H9 (cell line): ENCODE measurements at regions not wholly inside any gene's neighbourhood (a gene's known extent, or its start where the extent isn't known, plus 50 kb on each side); places are given as distances from the start of the nearest gene placed in this dataset.

Experiments
- DNase-seq: peaks from one replicate; pipeline ENCODE4 v3.0.0-alpha.2; 2017
- H2AFZ ChIP-seq: one replicate; pipeline ENCODE4 v1.6.1; 2013; ENCODE audit warnings: mild to moderate bottlenecking, low read length, control low read depth, moderate library complexity
- H2AK5ac ChIP-seq: 2 replicates; pipeline ENCODE4 v1.6.1; 2013; ENCODE audit warnings: low read length, control low read depth, mixed read lengths; ENCODE audit not compliant: insufficient read length
- H2BK120ac ChIP-seq: one replicate; pipeline ENCODE4 v1.6.1; 2013; ENCODE audit warnings: low read depth, mild to moderate bottlenecking, low read length, control low read depth, inconsistent platforms; ENCODE audit not compliant: poor library complexity, severe bottlenecking
- H2BK12ac ChIP-seq: 2 replicates; pipeline ENCODE4 v1.6.1; 2013; ENCODE audit warnings: low read length, control low read depth, mixed read lengths, low read depth; ENCODE audit not compliant: insufficient read length
- H2BK15ac ChIP-seq: 2 replicates; pipeline ENCODE4 v1.6.1; 2013; ENCODE audit warnings: low read depth, low read length, control low read depth
- H2BK20ac ChIP-seq: one replicate; pipeline ENCODE4 v1.6.1; 2013; ENCODE audit warnings: low read depth, mild to moderate bottlenecking, low read length, control low read depth, inconsistent platforms; ENCODE audit not compliant: poor library complexity, severe bottlenecking
- H2BK5ac ChIP-seq: 2 replicates; pipeline ENCODE4 v1.6.1; 2013; ENCODE audit warnings: low read length, control low read depth, mixed read lengths; ENCODE audit not compliant: insufficient read length
- H3K14ac ChIP-seq: 2 replicates; pipeline ENCODE4 v1.6.1; 2013; ENCODE audit warnings: low read length, control low read depth; ENCODE audit not compliant: insufficient read depth
- H3K18ac ChIP-seq: 2 replicates; pipeline ENCODE4 v1.6.1; 2013; ENCODE audit warnings: low read depth, mild to moderate bottlenecking, mixed read lengths, low read length, control low read depth; ENCODE audit not compliant: insufficient read length
- H3K23ac ChIP-seq: 2 replicates; pipeline ENCODE4 v1.6.1; 2013; ENCODE audit warnings: low read length, control low read depth, mixed read lengths, low read depth; ENCODE audit not compliant: insufficient read length
- H3K23me2 ChIP-seq: 2 replicates; pipeline ENCODE4 v1.6.1; 2013; ENCODE audit warnings: low read depth, mild to moderate bottlenecking, mixed read lengths, low read length, control low read depth; ENCODE audit not compliant: insufficient read length, poor library complexity, severe bottlenecking
- H3K27ac ChIP-seq: 2 replicates; pipeline ENCODE4 v1.5.1; 2013; ENCODE audit warnings: low read length, control low read depth, mixed read lengths, low read depth; ENCODE audit not compliant: insufficient read length
- H3K27me3 ChIP-seq: 2 replicates; pipeline ENCODE4 v1.6.1; 2013; ENCODE audit warnings: low read length, control low read depth, inconsistent platforms; ENCODE audit not compliant: insufficient read depth
- H3K4ac ChIP-seq: 2 replicates; pipeline ENCODE4 v1.6.1; 2013; ENCODE audit warnings: low read depth, mild to moderate bottlenecking, control low read depth, inconsistent platforms, low read length, moderate library complexity
- H3K4me1 ChIP-seq: 2 replicates; pipeline ENCODE4 v1.6.1; 2013; ENCODE audit warnings: low read length, control low read depth, inconsistent platforms; ENCODE audit not compliant: insufficient read depth
- H3K4me2 ChIP-seq: 2 replicates; pipeline ENCODE4 v1.6.1; 2013; ENCODE audit warnings: low read length, control low read depth, mixed read lengths; ENCODE audit not compliant: insufficient read length, insufficient read depth
- H3K56ac ChIP-seq: 2 replicates; pipeline ENCODE4 v1.6.1; 2013; ENCODE audit warnings: low read depth, mild to moderate bottlenecking, mixed read lengths, low read length, control low read depth; ENCODE audit not compliant: insufficient read length
- H3K79me1 ChIP-seq: 2 replicates; pipeline ENCODE4 v1.6.1; 2013; ENCODE audit warnings: low read depth, mild to moderate bottlenecking, moderate library complexity, low read length, control low read depth, inconsistent platforms; ENCODE audit not compliant: insufficient read depth, poor library complexity, severe bottlenecking
- H3K79me2 ChIP-seq: 2 replicates; pipeline ENCODE4 v1.6.1; 2013; ENCODE audit warnings: low read length, control low read depth, inconsistent platforms; ENCODE audit not compliant: insufficient read depth
- H3K9ac ChIP-seq: 2 replicates; pipeline ENCODE4 v1.6.1; 2013; ENCODE audit warnings: low read length, control low read depth, mixed read lengths; ENCODE audit not compliant: insufficient read length; ENCODE audit errors: extremely low read depth
- H3K9me3 ChIP-seq: one replicate; pipeline ENCODE4 v1.6.1; 2013; ENCODE audit warnings: low read depth, low read length, inconsistent platforms; ENCODE audit not compliant: control insufficient read depth
- H3T11ph ChIP-seq: one replicate; pipeline ENCODE4 v1.6.1; 2013; ENCODE audit warnings: mild to moderate bottlenecking, low read length, control low read depth, inconsistent platforms
- H4K20me1 ChIP-seq: one replicate; pipeline ENCODE4 v1.6.1; 2013; ENCODE audit not compliant: control insufficient read depth, insufficient read length, insufficient read depth
- H4K5ac ChIP-seq: 2 replicates; pipeline ENCODE4 v1.6.1; 2013; ENCODE audit warnings: low read depth, mild to moderate bottlenecking, mixed read lengths, low read length, control low read depth; ENCODE audit not compliant: insufficient read length
- H4K8ac ChIP-seq: replicated peaks from 2 replicates; pipeline ENCODE4 v1.6.1; 2013; ENCODE audit warnings: low read length, control low read depth, mixed read lengths, low read depth; ENCODE audit not compliant: insufficient read length
- H4K91ac ChIP-seq: 2 replicates; pipeline ENCODE4 v1.6.1; 2013; ENCODE audit warnings: low read depth, mild to moderate bottlenecking, moderate library complexity, mixed read lengths, low read length, control low read depth; ENCODE audit not compliant: insufficient read length
- H3K27ac Mint-ChIP-seq, 3 experiments: 2 replicates in 2 of 3; 3 replicates in 1 of 3; pipeline ENCODE4 v1.8.0; 2020 to 2021; ENCODE audit warnings: mixed read lengths in 3 of 3, mild to moderate bottlenecking in 1 of 3, moderate library complexity in 1 of 3
- H3K27me3 Mint-ChIP-seq: 2 replicates; pipeline ENCODE4 v1.8.0; 2021; ENCODE audit warnings: low read depth, mild to moderate bottlenecking, moderate library complexity, mixed read lengths
- H3K36me3 Mint-ChIP-seq, 3 experiments: 2 replicates in 2 of 3; 3 replicates in 1 of 3; pipeline ENCODE4 v1.8.0; 2020 to 2021; ENCODE audit warnings: low read depth in 3 of 3, mixed read lengths in 3 of 3; ENCODE audit not compliant: insufficient read depth in 1 of 3
- H3K4me1 Mint-ChIP-seq, 2 experiments: 2 replicates each; pipeline ENCODE4 v1.8.0; 2020; ENCODE audit warnings: mixed read lengths in 2 of 2
- H3K4me3 Mint-ChIP-seq, 2 experiments: 2 replicates in 1 of 2; 3 replicates in 1 of 2; pipeline ENCODE4 v1.8.0; 2020 to 2021; ENCODE audit warnings: mild to moderate bottlenecking in 2 of 2, mixed read lengths in 2 of 2, moderate library complexity in 1 of 2
- H3K9me3 Mint-ChIP-seq, 2 experiments: 2 replicates in 1 of 2; 3 replicates in 1 of 2; pipeline ENCODE4 v1.8.0; 2020; ENCODE audit warnings: mild to moderate bottlenecking in 2 of 2, mixed read lengths in 2 of 2, moderate library complexity in 1 of 2
- CTCF ChIP-seq: fragments of 200-600 bp; sonication (generic); conservative IDR thresholded peaks from 3 replicates; pipeline ENCODE4 v1.8.0; 2021; ENCODE audit warnings: antibody characterized with exemption, mild to moderate bottlenecking
- WGBS: extraction: QIAGEN DNeasy Blood & Tissue Kit; methylation state at CpG from one replicate; pipeline ENCODE4 v1.1.7; 2013; ENCODE audit warnings: missing lambda C conversion rate, low lambda C conversion rate, mixed read lengths; ENCODE audit not compliant: insufficient read length; ENCODE audit errors: extremely low coverage; 5-methylcytosine and 5-hydroxymethylcytosine counted together

GRCh38 chr2:236396818-236397350 lies 132.7 kb upstream of the ASB18 start:
- H4K8ac ChIP-seq, result no peak overlapping the region
- Mint-ChIP-seq H3K4me3 (no peak overlapping the region), H3K4me1 (peaks cover 15 to 30% of the 10 kb centered on the region in 2 experiments), H3K27me3 (no peaks in the 10 kb centered on the region), H3K9me3 (no peaks in the 10 kb centered on the region), H3K27ac (no peak overlapping the region; a peak in 1 of 7 replicates), H3K36me3 (no peaks in the 10 kb centered on the region; a peak in 1 of 7 replicates)
- no peak overlapping the region for H2AFZ ChIP-seq
- no peak for TF ChIP-seq CTCF
- H3T11ph ChIP-seq, result no peak overlapping the region
- no peak overlapping the region for H2AK5ac ChIP-seq
- H3K18ac ChIP-seq, result no peak overlapping the region
- H2BK15ac ChIP-seq, result no peak overlapping the region
- no peak overlapping the region for H3K9ac ChIP-seq
- H3K79me1 ChIP-seq, result no peaks in the 10 kb centered on the region
- no peak overlapping the region for H2BK12ac ChIP-seq
- H2BK5ac ChIP-seq, result no peak overlapping the region
- H3K4me2 ChIP-seq, result no peak overlapping the region
- no peaks in the 10 kb centered on the region for H3K23me2 ChIP-seq
- no peak for DNase-seq
- H3K4ac ChIP-seq, result no peak overlapping the region
- H2BK20ac ChIP-seq, result no peak overlapping the region
- no peaks in the 10 kb centered on the region for H3K79me2 ChIP-seq
- H3K23ac ChIP-seq, result no peak overlapping the region
- no peaks in the 10 kb centered on the region for H3K27me3 ChIP-seq
- no peaks in the 10 kb centered on the region for H4K20me1 ChIP-seq
- no peak overlapping the region for H4K91ac ChIP-seq
- WGBS, result no CpG with 5 or more reads among the region's 13 CpGs
- no peak overlapping the region for H2BK120ac ChIP-seq
- no peak overlapping the region for H3K27ac ChIP-seq
- H4K5ac ChIP-seq, result no peak overlapping the region
- H3K14ac ChIP-seq, result no peak overlapping the region
- H3K56ac ChIP-seq, result no peak overlapping the region
- no peaks in the 10 kb centered on the region for H3K9me3 ChIP-seq
- H3K4me1 ChIP-seq, result no peaks in the 10 kb centered on the region
